Stimulated activated CD4-positive, alpha-beta T cell treated with anti-CD3 and anti-CD28 coated beads, Interleukin-4, amount 100 ng/mL, for 1 hour (primary cell): ENCODE measurements at regions not wholly inside any gene's neighbourhood (a gene's known extent, or its start where the extent isn't known, plus 50 kb on each side); places are given as distances from the start of the nearest gene placed in this dataset.

Experiments used
- DNase-seq: peaks from one replicate; pipeline ENCODE4 v3.0.0-alpha.2; 2020

DNA sequence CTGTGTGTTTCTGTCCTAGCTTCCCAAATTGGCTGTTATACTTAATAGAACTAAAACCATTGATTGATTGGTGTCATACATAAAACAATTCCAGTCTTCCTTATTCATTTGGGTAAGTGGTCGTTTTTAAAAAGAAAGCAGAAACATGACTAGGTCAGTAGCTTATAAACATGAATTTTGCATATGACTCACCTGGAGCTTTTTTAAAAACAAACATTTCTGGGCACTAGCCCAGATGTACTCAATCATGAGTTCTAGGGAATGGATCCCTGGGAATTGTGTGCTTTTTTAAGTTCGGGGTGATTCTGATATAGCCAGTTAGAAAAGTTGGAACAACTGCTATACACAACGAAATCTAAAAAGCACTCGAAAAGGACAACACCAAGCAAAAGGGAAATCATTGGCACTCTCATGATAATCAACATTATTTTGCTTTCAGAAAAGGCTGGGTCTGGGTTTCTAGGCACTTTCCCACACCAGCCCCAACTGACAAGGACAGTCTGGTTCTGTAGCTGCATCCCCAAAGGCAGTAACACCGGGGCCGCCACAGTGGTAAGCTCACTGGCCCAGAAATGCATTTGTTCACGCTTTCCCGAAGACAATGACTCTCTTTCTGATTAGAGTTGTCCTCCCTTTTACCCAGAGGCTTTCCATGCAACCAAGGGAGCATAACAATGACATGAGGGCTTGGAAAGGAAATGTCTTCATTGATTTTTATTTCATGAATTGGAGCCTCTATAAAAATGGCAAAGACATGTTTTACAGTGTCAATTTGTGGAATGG lies 664.9 kb upstream of the WWC1 start:
- no peak for DNase-seq

DNA sequence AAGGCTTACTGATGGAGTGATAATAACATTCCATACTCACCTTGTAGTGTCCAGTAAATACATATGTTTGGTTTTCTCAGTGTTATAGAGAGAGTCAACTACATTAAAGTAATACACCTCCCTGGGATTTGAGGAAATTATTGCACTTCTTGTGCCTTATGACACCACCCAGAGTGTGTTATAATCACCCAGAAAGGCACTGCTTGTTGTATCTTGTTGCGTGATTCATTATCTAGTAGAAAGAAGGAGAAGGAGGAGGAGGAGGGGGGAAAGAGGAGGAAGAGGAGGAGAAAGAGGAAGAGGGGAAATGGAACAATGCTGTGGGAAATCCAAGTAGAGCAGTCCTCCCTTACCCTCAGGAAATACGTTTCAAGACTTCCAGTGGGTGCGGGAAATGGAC lies 661.8 kb upstream of the WWC1 start:
- no peak for DNase-seq

- no peak for DNase-seq
These were observed 660.3 kb upstream of the WWC1 start for GRCh38 chr5:167631191-167631590.

- no peak for DNase-seq
These were observed 658.3 kb upstream of the WWC1 start for GRCh38 chr5:167633114-167633513.

DNA sequence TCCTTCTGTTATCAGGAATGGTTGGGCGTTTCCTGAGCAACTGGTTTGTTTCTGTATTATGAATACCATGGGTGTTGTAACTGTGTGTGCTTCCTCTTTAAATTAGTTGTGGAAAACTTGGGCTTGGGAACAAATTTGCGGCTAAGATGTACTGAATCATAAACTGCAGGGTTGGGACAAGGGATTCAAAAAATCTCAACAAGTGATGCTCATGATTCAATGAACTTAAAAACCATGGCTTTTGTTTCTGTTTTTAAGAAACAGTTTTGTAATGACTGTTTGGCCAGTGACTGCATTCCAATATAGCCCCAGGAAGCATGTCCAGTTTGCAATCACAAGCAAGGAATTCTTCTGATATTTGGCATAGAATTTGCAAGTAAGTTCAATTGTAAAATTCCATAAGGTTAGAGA lies 657.5 kb upstream of the WWC1 start:
- no peak for DNase-seq

- DNase-seq = no peak
These were observed 657.0 kb upstream of the WWC1 start for GRCh38 chr5:167634432-167634831.

GRCh38 chr5:167638816-167639215 lies 652.6 kb upstream of the WWC1 start:
- DNase-seq = no peak

DNA sequence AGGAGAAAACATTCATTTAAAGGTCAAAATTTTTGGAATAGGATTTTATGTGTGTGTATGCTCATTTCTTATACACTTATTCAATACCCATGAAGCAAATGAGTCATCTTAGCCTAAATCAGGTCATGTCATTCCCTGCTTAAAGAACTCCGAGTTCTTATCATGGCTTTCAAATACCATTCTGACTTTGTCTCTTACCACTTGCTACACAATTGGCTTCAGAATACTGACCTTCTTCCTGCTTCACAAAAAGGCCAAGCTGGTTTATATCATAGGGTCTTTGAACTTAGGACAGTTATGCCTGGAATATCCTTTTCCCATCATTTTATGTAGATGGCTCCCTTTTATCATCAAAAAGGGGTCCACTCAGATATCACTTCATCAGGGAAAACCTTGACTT lies 652.2 kb upstream of the WWC1 start:
- DNase-seq = no peak

GRCh38 chr5:167639766-167640165 lies 651.7 kb upstream of the WWC1 start:
- no peak for DNase-seq

DNA sequence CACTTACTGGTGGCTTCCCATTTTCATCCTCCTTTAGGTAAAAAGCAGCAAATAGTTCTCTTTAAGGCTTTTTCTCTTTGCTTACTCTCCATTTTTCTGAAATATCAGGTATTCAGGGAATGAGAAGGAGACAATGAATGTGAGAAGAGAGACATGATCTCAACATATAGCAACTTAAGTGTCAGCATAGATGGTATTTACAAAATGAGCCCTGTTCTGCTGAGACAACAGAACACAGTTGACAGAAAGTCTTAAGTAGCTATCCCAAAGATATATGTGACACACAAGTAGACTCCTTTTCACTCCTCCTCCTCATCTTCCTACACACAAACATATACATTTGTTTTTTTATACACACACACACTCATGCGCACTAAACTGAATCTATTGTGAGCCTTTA lies 649.3 kb upstream of the WWC1 start:
- no peak for DNase-seq

GRCh38 chr5:167642779-167643517 lies 648.5 kb upstream of the WWC1 start:
- DNase-seq = no peak

- DNase-seq = no peak
These were observed 647.7 kb upstream of the WWC1 start for GRCh38 chr5:167643631-167644280.

DNA sequence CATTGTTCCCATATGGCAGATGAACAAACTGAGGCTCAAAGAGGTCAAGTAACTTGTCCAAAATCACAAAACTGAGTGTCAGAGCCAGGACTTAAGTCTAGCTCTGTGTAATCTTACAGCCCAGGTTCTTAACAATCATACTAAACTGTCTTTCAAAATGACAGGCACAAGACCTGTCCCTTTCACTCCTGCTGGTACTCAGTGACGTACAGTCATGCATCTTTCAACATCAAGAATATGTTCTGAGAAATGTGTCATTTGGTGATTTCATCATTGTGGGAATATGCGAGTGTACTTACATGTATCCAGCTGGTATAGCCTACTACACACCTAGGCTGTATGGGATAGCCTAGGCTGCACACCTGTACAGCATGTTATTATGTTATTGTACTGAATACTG lies 646.8 kb upstream of the WWC1 start:
- no peak for DNase-seq

DNA sequence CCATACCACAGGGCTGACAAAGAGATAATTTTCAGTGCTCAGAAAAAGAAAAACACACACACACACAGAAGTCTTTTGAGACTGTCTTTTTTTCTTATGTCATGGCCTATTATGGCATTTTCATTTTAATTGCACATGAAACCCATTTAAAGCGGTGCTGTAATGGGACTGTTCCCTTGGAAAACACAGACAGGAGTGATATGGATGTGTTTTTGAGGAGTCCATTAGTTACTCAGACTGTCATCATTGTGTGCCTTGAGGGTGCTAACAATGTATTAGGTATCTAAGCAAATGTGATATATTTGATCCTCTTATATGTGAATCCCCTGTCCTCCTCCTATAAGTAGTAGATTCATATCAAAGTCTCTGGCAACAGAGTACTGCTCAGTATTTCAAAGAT lies 642.0 kb upstream of the WWC1 start:
- DNase-seq = no peak

GRCh38 chr5:167652690-167653089 lies 638.8 kb upstream of the WWC1 start:
- no peak for DNase-seq

DNA sequence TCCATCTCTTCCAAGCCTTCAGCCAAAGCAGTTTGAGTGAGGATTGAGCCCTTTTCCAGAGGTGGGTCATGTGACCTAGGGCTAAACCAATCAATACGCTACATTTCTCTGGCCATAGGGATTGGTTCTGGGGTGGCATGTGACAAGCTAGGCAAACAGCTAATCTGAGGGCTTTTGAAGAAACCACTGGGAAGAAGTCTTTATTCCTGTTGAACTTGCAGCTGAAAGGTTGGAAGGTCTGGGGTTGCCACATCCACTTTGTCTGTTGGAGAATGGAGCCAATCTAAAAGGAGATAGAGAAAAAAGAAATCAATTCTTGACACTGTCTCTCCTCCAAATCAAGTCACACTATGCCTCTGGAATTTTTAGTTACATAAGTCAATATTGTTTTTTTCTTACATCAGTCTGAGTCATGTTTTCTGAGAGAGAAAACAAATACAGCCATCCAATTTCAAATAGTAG lies 637.8 kb upstream of the WWC1 start:
- DNase-seq = no peak

- no peak for DNase-seq
These were observed 634.4 kb upstream of the WWC1 start for GRCh38 chr5:167657016-167657415.

DNA sequence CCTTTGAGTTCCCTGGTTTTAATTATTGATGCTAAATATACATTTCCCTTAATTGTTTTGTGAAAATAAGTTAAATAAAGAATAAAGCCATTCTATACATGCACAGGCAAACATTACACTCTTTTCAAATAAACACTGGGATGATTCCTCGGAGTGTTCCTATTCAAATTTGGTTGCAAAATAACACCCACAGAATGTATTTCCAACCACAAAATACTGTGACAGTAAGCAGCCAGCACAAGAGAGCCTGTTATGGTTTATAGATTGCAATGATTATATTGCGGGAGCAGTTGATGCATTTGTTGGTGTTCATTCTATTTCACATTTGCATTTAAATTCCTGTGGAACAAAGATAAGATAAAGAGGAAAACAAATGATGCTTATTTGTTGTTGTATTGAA lies 632.6 kb upstream of the WWC1 start:
- DNase-seq = no peak

DNA sequence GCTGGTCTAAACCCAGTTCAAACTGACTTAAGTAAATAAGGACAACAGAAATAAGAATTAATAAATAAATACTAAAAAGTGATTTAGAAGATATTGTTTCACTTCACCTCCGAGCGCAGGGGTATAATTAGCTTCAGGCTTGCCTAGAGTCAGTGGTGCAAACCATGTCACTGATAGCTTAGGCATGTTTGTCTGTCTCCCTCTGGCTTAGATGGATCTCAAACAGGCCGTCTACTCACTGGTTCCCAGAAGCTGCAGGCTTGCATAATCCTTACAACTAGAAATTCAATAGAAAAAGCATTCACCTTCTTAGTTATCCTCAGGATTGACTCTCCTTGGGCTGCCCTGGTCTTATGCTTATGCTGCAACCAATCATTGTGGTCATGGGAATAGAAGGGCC lies 629.8 kb upstream of the WWC1 start:
- DNase-seq = no peak

GRCh38 chr5:167664222-167664804 lies 627.1 kb upstream of the WWC1 start:
- DNase-seq = no peak

DNA sequence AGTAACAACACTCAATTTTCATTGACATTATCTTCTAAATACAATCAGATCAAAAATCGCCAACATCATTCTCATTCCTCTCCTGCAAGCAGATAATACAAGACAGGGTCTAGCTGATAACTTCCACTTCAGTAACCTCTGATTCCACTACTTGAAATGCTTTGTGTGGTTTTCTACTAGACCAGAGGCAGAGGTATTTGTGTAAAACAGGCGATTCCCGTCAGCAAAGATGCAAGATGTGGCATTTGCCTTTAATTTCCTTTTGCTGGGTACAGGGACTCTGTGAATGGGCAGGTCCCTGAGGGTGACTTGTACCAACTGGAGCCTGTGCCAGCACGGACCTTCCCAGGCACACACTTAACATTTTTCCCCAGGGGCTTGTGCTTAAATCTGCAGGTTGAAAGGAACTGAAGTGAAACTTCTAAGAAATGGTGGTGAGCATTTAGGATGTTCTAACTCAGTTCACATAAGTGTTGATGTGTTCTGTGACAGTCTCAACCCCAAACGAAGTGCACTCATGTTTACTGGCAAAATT lies 625.5 kb upstream of the WWC1 start:
- DNase-seq = no peak

DNA sequence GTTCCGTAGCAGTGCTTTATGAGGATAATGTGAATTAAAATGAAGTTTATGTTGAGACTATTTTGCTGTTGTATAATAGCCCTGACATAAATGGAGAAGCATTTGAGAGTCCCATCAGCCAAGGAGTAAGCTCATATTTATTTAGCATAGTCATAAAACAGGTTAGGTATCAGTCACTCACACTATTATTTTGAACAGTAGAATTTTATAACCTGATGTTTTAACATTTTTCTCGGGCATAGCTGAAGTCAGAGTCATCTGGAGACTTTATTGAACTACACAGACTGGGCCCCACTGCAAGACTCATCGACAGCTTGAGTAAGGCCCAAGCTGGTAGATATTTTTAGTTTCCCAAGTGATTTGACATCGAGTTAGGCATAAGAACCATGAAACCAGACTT lies 620.3 kb upstream of the WWC1 start:
- no peak for DNase-seq

DNA sequence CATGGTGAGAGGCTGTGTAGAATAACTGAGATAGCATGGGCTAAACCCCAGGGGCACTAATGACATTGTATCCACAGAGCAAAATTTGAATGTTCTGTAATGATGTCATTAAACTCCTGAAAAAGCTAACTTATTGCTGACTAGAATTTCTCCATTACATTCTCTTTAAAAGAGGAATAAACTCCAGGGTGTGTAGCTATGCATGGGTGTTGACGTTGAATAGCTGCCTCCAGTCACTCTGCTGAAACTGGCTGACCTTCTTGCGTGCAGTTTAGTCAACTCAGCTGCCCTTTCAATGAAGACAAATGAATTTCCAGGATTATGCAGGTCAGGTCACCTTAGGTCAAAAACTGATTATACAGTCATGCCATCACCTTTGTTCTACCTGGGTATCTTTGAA lies 617.5 kb upstream of the WWC1 start:
- DNase-seq = no peak
